HG03378 (cell line): ENCODE measurements at regions not wholly inside any gene's neighbourhood (a gene's known extent, or its start where the extent isn't known, plus 50 kb on each side); places are given as distances from the start of the nearest gene placed in this dataset.
"Not testable (repeated sequence)": the region's sequence is repeated elsewhere in the genome, so short reads cannot be mapped to it uniquely, and the experiment has no call there.

Experiments used
- ATAC-seq: cut with Tn5 transposase; IDR thresholded peaks from one replicate; pipeline ENCODE4 v1.9.1; 2021; ENCODE audit warnings: mild to moderate bottlenecking, moderate library complexity; ENCODE audit not compliant: unreplicated experiment

DNA sequence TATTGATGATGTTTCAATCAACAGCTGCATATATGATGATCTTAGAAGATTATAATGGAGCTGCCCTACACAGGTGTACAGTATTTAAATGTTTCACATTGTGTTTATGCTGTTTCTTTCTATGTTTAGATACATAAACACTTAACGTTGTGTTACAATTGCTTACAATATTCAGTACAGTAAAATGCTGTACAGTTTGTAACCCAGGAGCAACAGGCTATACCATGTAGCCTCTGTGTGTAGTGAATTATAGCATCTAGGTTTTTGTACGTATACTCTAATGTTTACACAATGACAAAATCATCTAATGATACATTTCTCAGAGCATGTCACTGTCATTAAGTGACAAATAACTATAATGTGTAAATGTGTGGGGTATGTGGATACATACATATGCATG is 80.5 kb upstream of the CPEB2 start:
- not testable (repeated sequence) for ATAC-seq

DNA sequence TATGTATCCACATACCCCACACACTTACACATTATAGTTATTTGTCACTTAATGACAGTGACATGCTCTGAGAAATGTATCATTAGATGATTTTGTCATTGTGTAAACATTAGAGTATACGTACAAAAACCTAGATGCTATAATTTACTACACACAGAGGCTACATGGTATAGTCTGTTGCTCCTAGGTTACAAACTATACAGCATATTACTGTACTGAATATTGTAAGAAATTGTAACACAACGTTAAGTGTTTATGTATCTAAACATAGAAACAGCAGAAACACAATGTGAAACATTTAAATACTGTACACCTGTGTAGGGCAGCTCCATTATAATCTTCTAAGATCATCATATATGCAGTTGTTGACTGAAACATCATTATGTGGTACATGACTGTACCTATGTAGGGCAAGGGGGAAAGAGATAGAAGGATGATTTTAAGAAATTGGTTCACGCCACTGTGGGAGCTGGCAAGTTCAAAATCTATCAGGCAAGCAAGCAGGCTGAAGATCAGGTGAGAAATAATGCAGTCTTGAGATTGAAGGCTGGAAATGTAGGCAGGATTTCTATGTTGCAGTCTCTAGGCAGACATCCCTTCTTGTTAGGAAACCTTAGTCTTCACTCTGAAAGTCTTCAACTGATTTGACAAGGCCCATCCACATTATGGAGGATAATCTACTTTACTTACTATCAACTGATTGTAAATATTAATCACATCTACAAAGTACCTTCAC is 78.0 kb upstream of the CPEB2 start:
- ATAC-seq: no peak

DNA sequence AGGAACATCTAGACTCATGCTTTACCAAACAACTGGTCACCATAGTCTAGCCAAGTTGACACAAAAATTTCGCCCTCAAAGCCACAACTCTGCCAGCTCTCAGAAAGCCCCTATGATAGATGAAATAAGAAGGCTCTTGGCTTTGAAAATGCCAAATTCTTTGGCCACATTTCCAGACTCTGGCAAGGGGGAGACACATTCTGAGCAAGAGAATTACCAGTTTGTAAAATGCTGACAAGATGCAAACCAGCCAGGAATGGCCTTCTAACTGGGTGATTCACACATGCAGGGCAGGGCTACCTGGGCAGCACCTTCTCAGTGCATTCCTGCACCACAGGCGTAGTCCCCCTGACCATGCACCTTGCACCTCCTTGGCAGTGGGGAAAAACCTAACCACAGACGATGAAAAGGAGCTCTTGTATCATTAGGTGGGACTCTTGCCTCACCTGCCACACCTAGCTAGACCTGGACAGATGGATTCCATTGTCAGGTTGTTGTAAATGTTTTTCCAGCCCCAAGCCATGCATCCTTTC is 77.4 kb upstream of the CPEB2 start:
- ATAC-seq: no peak

DNA sequence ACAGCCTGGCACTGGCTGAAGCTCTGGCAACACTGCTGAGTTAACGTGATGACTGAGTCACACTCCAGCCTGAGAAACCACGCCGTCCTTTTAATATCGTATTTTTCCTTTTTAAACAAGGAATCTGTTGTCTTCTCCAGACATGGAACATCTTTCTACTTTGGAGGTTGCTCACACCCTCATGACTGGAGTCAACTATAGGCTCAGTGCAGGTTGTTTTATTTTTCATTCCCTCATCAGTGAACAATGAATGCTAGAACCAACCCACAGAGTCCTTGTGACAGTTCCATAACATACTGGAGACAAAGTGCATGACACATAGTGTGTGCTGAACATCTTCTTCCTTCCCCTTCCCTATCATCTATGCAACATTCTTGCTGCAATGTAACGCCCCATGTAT is 76.8 kb upstream of the CPEB2 start:
- no peak for ATAC-seq

DNA sequence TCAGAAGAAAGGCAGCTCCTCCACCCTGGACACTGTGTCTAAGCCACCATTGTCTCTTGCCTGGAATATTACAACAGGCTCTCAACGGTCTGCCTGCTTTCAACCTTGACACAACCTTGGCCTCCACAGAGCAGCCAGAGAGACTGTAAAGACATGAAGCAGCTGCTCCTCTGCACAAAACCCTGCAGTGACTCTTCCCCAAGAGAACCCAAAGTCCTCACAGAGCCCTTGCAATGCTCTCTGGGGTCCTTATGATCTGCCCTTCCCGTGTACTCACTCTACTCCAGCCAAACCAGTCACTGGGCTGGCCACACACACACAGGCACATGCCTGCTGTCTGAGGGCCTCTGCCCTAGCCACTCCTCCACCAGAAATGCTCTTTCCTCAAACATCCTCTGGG is 75.9 kb upstream of the CPEB2 start:
- no peak for ATAC-seq

DNA sequence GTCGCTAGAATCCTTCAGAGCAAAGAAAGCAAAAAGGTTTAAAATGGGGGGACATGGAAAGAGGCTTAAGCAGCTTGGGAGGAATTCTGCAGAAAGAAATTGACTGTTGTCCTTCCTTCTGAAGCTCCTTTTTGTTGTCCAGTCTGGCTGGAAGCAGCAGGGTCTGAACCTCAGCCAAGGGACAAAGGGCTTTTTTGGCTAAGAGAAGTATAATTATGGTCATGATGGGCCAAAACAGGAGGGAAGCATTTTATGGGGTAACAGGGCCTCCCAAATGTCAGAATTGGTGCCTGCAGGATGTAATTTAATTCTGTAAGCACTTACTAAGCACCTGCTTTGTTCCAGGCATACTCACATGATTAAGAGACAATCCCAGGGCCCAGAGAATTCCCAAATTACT is 74.2 kb upstream of the CPEB2 start:
- no peak for ATAC-seq

DNA sequence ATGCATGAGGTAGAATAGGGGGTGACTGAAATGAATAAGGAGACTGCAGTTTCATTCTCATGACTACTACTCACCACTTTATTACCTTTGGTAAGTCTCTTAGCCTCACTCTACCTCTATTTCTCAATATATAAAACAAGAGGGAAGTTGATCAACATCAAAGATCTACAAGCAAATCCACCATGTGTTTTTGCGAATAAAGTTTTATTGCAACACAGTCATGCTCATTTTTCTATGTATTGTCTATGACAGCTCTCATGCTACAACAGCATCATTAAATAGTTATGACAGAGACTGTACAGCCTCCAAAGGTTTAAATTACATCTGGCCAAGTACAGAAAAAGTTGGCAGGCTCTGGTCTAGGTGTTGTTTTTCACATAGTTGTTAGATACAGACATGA is 72.6 kb upstream of the CPEB2 start:
- ATAC-seq: no peak

DNA sequence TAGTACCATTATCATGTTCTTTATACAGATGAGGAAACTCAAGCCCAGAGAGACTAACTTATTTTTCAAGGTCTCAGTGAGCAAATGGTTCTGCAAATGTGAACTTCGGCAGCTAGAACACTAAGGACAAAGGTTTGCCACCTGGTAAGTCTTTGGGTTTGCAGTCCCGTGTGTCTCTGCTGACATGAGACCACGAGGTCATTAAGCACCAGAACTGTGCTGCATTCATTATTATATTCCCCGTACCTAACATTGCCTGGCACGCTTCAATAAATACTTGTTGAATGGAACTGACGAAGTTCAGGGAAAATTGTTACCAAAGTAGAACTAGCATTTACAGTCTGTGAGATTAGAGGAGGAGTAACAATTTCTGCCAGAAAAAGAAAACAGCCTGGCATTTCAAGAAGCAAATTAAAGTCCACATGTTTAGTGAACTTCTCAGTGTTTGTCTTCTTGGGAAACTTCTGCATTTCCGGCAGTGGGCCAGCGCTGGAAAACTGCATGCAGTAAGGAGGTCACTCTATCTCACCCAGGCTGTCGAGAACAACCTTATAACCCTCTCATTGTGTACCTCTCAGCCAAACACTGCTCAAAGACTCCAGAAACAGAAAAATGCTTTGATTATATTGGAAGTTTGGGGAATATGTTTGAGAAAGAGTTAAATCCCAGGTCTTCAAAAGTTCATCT is 67.4 kb upstream of the CPEB2 start:
- no peak for ATAC-seq

DNA sequence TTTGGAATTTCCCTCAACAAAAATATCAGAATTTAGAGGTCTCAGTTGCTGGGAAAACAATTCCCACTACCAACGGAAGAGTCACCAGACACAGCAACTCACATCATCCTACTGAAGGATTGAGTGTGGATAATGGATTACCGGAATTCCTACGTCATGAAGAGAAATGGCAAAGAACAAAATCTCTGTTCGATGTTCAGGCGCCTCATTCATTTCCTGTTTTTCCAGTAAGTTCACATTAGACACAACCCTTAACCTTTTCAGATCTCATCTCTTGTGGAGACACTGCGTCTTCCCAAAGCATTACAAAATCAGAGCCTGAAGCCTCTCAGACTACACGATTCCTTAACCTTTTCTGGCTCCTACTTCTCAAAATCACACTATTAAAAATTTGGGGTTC is 58.5 kb upstream of the CPEB2 start:
- ATAC-seq: no peak

DNA sequence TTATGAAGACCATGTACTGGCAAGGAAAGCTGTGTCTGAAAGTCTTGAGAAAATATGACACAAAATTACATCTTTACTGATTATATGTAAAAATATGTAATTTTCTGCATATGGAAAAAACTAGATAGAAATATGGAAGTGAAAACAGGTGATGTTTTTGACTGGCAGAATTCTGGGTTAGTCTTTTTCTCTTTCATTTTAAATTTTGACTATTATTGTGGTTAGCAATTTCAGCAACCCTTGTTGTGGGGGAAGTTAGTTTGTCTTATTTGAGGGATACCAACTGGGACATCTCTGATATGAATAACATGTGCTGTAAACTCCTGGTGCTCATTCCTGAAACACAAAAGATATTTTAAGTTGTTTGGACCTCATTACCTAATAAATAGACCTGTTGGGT is 49.9 kb upstream of the CPEB2 start:
- peak; percentile 67 for ATAC-seq
